Head of caudate nucleus (tissue), 42 donors: ENCODE measurements at regions not wholly inside any gene's neighbourhood (a gene's known extent, or its start where the extent isn't known, plus 50 kb on each side); places are given as distances from the start of the nearest gene placed in this dataset.
A peak's percentile ranks its signal among the peaks of the same experiment; 100 is the strongest.
"Not testable (repeated sequence)": the region's sequence is repeated elsewhere in the genome, so short reads cannot be mapped to it uniquely, and the experiment has no call there.

ENCODE experiments used
- DNase-seq, 42 donors: peaks; one replicate each; pipeline versions ENCODE4 v3.0.0 to v3.0.0-alpha.2; 2020 to 2021; ENCODE audit warnings: mixed read lengths in 7 of 42
- intact Hi-C: fragments of 100-400 bp; cut with DNase I; formaldehyde crosslinking; loops from one replicate; pipeline ENCODE4 v1.15.0; 2022

DNA sequence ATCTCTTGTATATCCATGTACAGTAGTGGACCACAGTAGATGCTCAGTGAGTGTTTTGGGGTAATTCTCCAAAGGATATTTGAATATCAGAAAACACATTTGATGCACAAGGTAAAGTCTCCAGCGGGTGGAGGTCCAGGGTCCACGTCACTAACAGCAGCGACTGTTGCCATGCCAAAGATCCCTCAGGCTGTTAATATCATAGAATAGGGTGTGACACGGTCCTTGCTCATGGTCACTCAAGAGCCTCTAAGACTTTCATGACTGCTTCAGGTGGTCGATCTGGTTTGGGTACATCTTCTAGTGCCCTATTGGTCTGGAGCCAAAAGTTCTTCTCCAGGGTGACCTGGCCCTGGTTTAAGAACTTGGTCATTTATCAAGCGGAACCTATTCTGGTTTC lies 90.8 kb downstream of the OLIG3 start:
- DNase-seq: no peak
- intact Hi-C loops: no loop called here

DNA sequence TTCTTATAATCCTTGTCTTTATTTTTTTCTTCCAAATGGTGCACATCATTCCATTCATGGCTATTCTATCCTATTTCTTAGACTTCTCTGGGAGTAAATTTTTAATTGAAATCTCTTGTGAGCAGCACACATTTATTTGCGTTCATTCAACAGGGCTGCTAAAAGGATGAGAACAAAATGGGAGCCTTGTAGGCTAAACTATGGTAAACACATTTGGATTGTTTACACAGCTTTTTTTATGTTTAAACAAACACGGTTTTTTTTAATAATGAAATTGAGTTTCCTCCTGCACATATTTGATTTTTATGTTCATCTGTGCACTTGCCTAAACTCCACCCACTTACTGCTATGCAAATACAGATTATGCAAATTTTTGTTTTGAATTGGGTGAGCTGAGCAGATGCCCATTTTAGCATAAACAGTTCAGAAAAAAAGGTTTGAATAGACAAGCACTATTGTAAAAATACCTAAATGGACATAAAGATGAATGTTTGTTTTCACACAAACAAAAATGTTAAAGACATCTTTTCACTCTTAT lies 92.0 kb downstream of the OLIG3 start:
- no peak for DNase-seq
- intact Hi-C loops: no loop called here

DNA sequence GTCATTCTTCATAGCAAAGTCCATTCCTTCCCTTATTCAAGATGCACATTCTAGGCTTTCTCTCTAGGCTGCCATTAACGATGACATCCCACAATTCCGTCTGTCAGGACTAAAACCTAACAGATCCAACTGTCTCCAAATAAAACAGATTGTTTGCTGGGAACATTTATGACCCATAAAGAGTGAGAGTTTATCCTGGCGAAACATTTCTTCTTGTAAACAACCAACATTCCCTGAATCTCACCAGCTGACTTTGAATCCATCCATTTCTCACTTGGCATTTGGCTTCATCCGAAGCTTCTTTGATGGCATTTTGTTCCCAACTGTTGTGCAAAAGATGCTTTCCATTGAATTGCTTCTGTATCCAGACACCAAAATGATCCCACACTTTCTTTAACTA lies 93.1 kb downstream of the OLIG3 start:
- intact Hi-C loops: no loop called here
- no peak for DNase-seq

DNA sequence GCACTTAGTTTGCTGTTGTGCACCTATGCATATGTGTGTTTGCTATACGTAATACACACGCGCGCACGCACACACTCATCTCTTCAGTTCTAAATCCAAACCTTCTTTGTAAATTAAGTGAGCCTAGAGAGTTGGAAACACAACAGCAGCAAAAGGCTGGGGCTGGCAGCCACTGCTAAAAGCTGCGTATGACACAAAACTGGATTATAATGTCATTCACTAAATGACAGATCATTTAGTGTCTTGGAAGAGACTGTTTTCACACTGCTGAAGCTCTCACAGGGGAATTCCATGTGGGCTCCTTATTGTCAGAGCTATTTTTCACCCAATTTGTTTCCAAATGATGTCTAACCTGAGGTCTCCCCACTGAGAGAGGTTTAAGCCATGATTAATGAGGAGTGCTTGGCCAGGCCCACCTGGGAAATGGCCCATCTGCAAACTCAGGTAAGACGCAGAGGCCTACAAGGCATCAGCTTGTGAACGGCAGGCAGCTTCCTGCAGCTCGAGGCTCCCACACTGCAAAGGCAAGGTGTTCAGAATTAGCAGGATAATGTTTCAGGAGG lies 94.2 kb downstream of the OLIG3 start:
- DNase-seq: peak in 10 of 42 donors; percentile 14 to 58 (median 38)
- intact Hi-C loops: no loop called here

DNA sequence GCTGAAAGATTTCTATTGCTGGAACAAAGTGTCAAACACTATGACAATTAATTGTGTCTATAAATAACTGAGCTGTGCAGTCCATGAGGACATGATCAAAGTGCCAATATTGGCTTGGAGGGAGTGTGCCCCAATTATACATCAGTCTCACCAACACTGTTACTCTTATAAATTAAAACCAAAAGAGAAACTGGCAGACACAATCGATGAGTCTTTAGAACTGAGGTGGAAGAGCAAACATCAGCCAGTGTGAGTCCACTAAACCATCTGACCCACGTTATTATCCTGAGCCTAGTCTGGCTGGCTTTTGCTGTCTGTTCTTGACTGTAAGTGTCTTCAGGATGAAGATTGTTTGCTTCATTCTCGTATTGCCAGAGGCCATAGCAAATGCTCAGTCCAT lies 98.9 kb downstream of the OLIG3 start:
- no peak for DNase-seq
- intact Hi-C loops: no loop called here

DNA sequence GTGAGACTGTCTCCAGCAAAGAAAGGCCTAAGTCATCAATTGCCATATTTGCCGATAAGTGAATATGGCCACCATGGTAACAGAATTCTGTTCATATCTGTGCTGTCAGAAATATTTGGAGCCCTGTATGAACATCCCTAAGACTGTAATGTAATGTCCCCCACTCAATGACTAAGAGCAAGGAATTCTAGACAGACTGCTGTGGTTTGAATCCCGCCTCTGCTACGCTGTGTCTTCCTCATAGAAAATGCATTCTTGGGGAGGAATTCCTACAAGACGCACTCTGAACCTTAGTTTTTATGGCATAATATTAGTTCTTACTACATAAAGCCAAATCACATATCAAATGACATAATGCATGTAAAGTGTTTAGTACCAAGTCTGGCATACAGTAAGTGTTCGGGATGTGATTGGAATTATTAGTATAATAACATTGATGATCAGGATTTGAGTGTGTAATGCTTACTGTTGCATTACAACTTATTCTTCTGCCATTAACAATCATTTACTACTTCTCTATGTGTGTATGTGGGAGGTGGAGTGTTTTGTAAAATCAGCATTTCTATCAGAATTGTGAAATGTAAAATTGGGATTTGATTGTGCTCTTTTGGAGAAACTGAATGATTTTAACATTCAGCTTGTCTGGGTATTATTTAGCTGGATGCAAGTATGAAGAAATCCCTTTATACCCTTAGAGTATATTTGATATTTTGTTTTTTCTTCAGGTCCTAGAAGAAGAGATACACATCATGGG lies 103.0 kb downstream of the OLIG3 start:
- intact Hi-C loops: no loop called here

DNA sequence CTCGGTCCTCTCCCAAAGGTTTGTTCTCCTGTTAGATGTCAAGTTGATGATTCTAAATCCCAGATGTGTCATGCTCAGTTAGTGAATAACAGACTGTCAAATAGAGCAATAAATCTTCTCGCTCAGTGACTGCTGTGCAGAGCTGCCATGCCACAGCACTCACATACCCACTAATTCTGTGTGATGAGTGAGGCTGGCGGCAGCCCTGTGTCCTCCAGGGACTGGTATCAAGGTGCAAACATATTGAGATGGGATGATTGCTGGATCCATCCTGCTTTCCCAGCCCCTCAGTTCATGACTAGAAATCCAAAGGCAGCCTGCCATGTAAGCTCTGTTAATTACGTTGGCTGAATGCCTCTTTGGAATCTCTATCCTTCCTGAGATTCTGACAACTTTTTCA lies 103.9 kb downstream of the OLIG3 start:
- DNase-seq: no peak
- intact Hi-C loops: no loop called here

More for the DNA sequence above, 103.0 kb downstream of the OLIG3 start:
- DNase-seq: no peak

DNA sequence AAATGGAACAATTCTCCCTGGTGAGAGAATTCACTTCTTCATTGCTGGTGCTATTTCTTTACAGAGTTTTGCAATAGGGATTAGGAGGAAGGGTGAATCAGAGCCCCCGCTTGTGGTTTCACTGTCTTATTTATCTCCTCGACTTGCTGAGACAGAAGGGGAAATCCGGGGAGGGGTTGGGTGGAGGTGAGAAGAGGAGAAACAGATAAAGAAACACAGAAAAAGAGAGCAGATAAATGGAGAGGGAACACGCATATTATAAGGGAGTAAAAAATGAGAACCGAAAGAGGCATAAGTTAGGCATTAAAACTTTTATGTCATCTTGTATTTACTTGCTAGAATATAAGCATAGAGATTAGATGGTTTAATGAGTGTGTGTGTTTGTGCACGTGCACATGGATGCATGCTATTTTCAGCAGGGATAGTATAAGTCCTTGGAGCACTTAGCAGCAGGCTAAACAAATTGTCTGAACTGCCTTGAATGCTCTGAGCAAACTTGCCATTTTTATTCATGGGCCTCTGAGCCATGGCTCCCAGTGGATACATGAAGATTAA lies 105.0 kb downstream of the OLIG3 start:
- DNase-seq: peak in 21 of 42 donors; percentile 11 to 63 (median 24)
- intact Hi-C loops: no loop called here

DNA sequence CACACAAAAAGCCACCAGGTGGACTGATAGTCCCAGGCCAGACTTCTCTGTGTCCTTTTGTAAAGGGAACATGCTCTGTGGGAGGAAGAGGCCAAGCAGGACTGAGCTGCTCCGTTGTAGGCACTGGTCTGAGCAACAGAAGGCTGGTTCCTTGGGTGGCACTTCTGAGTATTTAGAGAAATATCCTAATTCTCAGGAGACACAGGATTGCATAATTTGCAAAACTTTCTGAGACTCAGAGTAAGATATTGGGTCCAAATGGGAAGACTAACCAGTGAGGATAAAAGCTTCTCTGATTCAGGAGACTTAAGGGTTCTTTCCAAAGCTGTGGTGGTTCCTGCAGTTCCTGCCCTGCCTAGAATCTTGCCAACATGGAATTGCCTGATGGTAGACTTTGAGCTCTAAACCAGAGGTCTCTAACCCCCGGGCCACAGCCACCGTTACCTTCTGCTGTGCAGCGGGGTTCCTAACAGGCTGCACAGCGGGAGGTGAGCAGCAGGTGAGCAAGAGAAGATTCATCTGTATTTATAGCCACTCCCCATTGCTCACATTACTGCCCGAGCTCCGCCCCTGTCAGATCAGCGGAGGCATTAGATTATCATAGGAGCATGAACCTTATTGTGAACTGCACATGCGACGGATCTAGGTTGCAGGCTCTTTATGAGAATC lies 107.0 kb downstream of the OLIG3 start:
- DNase-seq: no peak
- intact Hi-C loops: no loop called here

DNA sequence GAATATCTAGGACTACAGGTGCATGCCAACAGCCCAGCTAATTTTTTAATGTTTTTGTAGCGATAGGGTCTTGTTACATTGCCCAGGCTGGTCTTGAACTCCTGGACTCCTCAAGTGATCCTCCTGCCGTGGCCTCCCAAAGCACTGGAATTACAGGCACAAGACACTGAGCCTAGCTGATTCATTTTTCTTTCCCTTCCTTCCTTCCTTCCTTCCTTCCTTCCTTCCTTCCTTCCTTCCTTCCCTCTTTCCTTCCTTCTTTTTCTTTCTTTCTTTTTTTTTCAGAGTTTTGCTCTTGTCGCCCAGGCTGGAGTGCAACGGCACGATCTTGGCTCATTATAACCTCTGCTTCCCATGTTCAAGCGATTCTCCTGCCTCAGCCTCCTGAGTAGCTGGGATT lies 110.9 kb downstream of the OLIG3 start:
- DNase-seq, intact Hi-C loops: not testable (repeated sequence)

DNA sequence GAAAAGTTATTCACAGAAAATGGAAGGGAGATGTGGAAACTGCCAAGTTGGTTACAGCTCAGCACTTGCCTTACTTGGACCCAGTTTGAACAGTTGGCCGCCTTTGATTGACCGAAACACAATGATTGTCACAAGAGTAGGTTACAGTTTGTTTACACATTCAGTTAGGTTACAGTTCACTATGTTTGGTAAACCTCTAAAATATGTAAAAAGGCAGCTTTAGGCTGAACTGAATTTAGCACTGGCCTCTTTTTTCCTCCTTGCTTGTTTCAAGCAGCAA lies 116.2 kb downstream of the OLIG3 start:
- no peak for DNase-seq
- intact Hi-C loops: no loop called here

DNA sequence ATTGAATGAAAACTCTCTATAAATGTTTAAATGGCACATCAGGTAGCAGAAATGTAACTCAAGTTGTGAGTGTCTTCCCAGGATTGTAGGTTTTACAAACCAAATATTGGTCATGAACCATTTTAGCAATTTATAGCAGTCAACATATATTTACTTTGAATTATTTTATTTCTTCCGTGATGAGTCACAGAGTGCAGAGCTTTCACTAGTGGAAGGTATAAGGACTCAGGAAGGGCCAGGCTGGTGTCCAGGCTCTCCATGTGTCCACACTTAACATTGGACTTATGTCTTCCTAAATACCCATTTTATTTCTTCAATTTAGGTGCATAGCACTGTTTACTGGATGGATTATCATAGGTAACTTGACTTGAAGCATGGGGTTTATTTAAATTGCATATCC lies 120.9 kb downstream of the OLIG3 start:
- intact Hi-C loops: no loop called here
- no peak for DNase-seq

DNA sequence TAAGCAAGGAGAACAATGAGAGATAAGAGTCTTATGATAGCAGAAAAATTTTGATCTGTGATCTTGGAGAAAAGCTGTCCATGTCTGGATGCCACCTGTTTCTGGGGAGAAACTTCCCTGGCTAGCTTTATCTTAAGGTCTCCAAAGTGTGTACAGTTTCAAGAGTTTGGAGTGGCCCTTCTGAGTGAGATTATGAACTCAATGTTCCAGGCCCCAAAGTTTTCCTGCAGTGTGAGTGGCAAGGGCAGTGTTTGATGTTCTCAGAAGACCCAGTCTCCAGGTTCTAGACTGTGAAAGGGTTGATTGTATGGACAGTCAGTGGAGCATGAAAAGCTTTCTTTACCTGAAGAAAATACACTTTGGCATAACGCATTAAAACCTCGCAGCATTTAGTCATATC lies 121.7 kb downstream of the OLIG3 start:
- no peak for DNase-seq
- intact Hi-C loops: no loop called here

DNA sequence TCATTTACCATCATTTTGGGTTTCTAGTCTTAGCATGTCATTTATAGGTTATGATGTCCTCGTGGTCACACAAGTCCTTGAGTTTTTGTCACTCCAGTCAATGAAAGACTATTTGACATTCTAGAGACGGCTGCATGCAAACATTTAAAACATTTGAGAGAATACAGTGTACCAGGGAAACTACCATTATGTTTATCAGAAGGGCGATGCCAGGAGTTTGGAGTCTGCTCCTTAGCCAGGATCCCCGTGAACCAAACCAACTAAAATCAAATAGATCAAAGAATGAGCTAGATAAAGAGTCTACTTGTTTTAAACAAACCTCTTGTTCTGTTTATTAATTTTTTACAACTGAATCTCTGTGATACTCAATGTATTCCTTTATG lies 122.6 kb downstream of the OLIG3 start:
- intact Hi-C loops: no loop called here
- no peak for DNase-seq

DNA sequence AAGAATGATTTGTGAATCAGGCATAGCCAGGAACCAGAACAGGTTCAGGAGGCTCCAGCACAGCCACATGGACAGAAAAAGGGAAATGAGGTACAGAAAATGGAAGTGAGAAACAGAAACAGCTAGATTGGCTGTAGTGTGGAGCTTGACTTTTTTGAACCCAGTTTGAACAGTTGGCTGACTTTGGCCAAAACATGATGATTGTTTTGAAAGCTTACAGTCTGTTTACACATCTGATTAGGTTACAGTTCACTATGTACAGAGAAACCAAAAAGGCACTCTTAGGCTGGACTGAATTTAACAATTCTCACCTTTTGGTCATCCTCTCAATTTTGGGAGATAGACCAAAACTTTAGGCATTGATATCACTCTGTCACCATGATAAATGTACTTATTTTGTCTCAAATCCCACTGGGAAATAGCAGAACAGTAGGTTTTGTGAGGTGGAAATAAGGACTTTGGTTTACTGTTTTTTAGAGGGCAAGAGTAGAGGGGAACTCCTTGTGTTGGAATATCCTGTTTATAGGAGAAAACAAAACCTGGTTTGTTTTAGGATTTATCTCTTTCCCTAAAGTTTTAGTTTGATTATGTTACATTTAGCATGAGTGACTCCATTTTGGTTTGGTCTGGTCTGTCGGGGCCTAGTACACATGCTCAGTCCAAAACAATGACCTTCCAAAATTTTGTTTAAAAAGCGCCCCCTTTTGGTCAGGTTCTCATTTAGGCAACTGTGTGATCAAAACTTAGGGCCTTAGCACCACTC lies 123.1 kb downstream of the OLIG3 start:
- intact Hi-C loops: no loop called here
- no peak for DNase-seq

DNA sequence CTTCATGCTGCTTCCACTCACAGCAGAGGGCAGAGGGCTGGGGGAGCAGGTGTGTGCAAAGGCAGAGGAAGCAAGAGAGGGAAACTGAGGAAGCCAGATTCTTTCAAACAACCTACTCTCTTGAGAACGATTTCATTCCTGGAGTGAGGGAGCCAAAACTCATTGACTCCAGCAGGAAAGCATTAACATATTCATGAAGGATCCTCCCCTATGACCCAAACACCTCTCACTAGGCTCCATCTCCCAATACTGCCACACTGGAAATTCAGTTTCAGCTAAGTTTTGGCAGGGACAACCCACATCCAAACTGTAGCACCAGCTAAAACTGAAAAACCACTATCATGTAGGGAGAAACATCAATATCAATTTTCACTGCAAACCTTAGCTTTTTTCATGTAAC lies 125.1 kb downstream of the OLIG3 start:
- intact Hi-C loops: no loop called here
- DNase-seq: no peak

DNA sequence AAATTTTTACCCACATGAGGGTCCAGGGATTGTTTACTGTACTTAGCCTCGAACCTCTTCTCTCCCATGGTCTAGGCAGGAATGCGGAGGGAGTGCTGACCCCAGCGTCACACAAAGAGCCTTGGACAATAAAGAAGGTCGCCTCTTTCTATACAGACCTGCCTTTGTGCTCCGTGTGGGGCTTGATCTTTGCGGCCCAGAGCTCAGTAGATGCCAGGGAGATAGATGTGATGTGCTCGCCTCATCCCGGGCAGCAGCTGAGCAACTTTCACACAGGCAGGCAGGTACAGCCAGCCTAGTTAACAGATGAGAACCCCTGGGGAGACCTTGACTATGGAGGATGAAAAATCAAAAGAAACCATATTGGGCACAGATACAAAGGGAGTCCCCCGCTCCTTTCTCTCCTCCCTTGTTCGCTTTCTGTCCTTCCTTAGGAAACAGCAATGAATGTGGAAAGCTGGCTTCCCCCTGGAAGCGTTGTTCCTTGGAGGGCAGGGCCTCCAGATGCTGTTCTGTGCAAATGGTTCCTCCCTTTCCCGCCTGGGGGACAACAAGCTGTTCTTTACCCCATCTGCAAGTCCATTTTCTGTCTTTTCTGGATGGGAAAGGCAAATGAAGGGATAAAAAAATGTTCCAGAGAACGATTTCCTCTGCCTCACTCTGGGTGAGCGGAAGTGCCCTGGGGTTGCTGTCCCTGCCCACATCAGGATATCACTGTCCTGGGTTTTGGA lies 128.3 kb downstream of the OLIG3 start:
- intact Hi-C loops: no loop called here
- DNase-seq: peak in 1 of 42 donors; percentile 38

DNA sequence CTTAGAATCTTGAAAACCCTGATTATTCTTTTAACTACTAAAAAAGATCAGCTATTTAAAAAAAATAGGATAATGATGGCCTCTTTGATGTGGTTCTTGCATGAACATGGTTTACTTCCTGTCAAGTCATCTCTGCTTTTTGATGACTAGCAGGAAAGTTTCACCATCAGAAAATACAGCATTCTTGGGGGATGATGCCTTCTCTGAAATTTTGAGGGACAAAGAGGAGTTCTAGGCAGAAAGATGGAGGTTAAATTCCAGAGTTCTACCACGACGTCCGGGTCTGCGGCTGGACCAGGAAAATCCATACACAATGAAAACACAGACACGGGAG lies 130.4 kb downstream of the OLIG3 start:
- DNase-seq: no peak
- intact Hi-C loops: no loop called here
